ENCODE measurements at regions not wholly inside any gene's neighbourhood (a gene's known extent, or its start where the extent isn't known, plus 50 kb on each side); places are given as distances from the start of the nearest gene placed in this dataset.

DNA sequence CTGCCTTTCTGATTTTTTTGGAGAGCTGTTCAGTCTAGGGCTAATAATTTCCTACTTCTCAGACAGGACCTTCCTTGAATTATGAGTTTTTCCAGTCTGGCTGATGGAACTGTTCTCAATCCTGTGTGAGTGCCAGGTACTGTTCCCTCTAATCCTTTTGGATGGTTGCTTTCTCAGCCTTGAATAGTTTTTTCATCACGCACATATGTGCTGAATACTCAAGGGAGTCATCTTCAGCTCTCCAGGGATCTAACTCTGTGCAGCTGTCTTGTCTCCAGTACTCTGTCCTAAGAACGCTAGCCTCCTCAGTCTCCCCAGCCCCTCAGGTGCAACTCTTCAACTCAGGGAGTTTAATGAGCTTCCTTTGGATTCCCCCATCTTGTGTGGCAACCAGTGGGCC, 93.2 kb downstream of the GASK1B start:
- Histone ChIP-seq H3K4me1 (ENCODE audit: control insufficient read depth, insufficient read depth, low read length) (no peaks in the 10 kb centered on the region), H3K4me3 (ENCODE audit: low read length) (no peak overlapping the region), H3K4me2 (ENCODE audit: low read length) (no peak overlapping the region), H3K36me3 (ENCODE audit: insufficient read depth, low read length) (no peaks in the 10 kb centered on the region), H3K9ac (ENCODE audit: low read depth, low read length) (no peak overlapping the region), H3K27me3 (ENCODE audit: control insufficient read depth, insufficient read depth, low read length) (no peaks in the 10 kb centered on the region), H3K9me3 (replicated peaks; ENCODE audit: low read length) (no peaks in the 10 kb centered on the region)

DNA sequence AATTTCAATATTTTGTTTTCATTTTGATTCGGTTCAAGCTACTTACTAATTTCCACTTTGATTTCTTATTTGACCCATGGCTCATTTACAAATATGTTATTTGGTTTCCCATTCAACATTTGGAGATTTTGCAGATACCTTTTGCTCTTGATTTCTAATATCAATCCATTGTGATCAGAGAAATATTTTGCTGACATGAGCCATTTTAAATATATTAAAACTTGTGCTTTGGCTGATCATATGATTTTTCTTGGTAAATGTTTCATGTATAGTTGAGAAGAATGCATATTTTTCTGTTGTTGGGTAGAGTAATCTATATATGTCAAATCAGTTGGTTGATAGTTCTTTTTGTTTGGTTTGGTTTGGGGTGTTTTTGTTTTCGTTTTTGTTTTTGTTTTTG, 95.0 kb downstream of the GASK1B start:
- Histone ChIP-seq H3K4me2 (ENCODE audit: low read length) (no peak overlapping the region), H3K9ac (ENCODE audit: low read depth, low read length) (no peak overlapping the region), H3K4me1 (ENCODE audit: control insufficient read depth, insufficient read depth, low read length) (no peaks in the 10 kb centered on the region), H3K36me3 (ENCODE audit: insufficient read depth, low read length) (no peaks in the 10 kb centered on the region), H3K27me3 (ENCODE audit: control insufficient read depth, insufficient read depth, low read length) (no peaks in the 10 kb centered on the region), H3K9me3 (replicated peaks; ENCODE audit: low read length) (no peaks in the 10 kb centered on the region), H3K4me3 (ENCODE audit: low read length) (no peak overlapping the region)

DNA sequence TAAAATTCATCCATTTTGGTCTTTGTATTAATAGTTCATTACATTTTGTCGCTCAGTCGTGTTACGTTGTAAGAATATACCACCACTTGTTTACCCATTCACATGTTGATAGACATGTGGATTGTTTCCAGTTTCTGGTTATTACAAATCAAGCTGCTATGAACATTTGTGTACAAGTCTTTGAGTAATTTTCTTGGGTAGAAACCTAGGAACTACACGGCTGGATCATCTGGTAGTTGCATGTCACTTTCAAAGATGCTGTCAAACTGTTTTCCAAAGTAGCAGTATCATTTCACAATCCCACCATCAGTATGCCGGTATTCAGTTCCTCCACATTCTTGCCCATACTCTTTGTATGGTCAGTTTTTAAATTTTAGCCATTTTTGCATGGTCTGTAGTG, 98.0 kb downstream of the GASK1B start:
- Histone ChIP-seq H3K9me3 (replicated peaks; ENCODE audit: low read length) (no peaks in the 10 kb centered on the region), H3K4me3 (ENCODE audit: low read length) (no peak overlapping the region), H3K9ac (ENCODE audit: low read depth, low read length) (no peak overlapping the region), H3K27me3 (ENCODE audit: control insufficient read depth, insufficient read depth, low read length) (no peaks in the 10 kb centered on the region), H3K4me2 (ENCODE audit: low read length) (no peak overlapping the region), H3K36me3 (ENCODE audit: insufficient read depth, low read length) (no peaks in the 10 kb centered on the region), H3K4me1 (ENCODE audit: control insufficient read depth, insufficient read depth, low read length) (no peaks in the 10 kb centered on the region)

DNA sequence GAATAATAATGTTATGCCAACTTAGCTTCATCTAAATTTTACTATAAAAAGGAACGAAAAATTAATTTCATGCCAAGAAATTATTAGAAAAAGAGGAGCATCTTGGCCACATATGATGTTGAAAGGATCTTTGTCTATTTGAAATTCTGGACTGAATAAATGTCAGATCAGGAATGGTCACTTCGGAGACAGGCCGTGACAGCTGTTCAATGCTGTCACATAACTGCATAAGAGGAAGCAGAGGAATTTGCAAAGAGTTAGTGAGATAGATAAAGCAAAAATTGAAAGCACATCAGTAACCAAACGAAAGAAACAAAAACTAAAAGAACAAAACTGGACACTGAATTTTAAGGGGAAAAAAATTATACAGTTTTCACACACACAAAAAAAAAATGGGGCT, 100.9 kb downstream of the GASK1B start:
- no peak overlapping the region for H3K4me2 ChIP-seq (ENCODE audit: low read length)
- no peak overlapping the region for H3K9ac ChIP-seq (ENCODE audit: low read depth, low read length)
- H3K4me3 ChIP-seq (ENCODE audit: low read length), result no peak overlapping the region
- H3K4me1 ChIP-seq (ENCODE audit: control insufficient read depth, insufficient read depth, low read length), result peaks cover 11% of the 10 kb centered on the region
- no peaks in the 10 kb centered on the region for H3K36me3 ChIP-seq (ENCODE audit: insufficient read depth, low read length)
- no peaks in the 10 kb centered on the region for H3K9me3 ChIP-seq (replicated peaks; ENCODE audit: low read length)
- no peaks in the 10 kb centered on the region for H3K27me3 ChIP-seq (ENCODE audit: control insufficient read depth, insufficient read depth, low read length)

DNA sequence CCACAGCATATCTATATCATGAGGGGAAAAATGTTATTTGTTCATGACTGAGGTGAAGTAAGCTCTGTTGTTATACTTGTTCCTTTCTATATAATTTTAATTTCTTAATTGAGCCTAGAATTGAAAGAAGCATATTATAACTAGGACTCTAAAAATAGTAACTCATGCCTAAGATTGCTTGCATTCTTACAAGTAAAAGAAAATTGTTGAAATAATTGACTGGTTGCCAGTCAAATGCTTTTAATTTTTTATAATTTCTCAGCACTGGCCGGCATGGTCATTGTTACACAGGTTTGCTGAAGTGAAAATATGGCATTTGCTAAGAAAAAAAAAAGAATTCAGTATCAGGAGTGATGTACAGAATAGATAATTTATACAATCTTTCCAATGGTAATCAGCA, 104.8 kb downstream of the GASK1B start:
- peak overlapping the region; percentile 44 for H3K9ac ChIP-seq (ENCODE audit: low read depth, low read length)
- peaks cover 11% of the 10 kb centered on the region for H3K4me1 ChIP-seq (ENCODE audit: control insufficient read depth, insufficient read depth, low read length)
- H3K4me2 ChIP-seq (ENCODE audit: low read length), result peak overlapping the region; percentile 59
- H3K27me3 ChIP-seq (ENCODE audit: control insufficient read depth, insufficient read depth, low read length), result no peaks in the 10 kb centered on the region
- no peaks in the 10 kb centered on the region for H3K36me3 ChIP-seq (ENCODE audit: insufficient read depth, low read length)
- no peaks in the 10 kb centered on the region for H3K9me3 ChIP-seq (replicated peaks; ENCODE audit: low read length)
- H3K4me3 ChIP-seq (ENCODE audit: low read length), result no peak overlapping the region

DNA sequence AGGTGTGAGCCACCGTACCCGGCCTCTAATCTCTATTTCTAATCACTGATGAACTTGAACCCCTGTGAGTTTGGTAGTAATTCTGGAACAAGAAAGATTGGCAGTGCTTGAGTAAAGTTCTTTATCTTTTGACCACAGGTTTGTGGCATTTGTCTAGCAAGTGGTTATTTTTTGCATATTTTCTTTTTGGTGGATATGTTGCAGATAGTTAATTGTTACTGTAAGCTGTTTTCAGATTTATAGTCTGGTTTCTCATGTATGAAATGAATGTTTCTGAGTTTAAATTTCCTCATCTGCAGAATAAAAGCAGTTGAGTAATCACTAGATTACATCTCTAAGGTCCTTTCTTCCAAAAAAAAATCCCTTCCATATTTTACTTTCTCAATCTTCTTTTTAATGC, 105.2 kb downstream of the GASK1B start:
- Histone ChIP-seq H3K9me3 (replicated peaks; ENCODE audit: low read length) (no peaks in the 10 kb centered on the region), H3K4me2 (ENCODE audit: low read length) (peak overlapping the region; percentile 59), H3K36me3 (ENCODE audit: insufficient read depth, low read length) (no peaks in the 10 kb centered on the region), H3K27me3 (ENCODE audit: control insufficient read depth, insufficient read depth, low read length) (no peaks in the 10 kb centered on the region), H3K4me3 (ENCODE audit: low read length) (no peak overlapping the region), H3K9ac (ENCODE audit: low read depth, low read length) (peak overlapping the region; percentile 44), H3K4me1 (ENCODE audit: control insufficient read depth, insufficient read depth, low read length) (peaks cover 11% of the 10 kb centered on the region)

DNA sequence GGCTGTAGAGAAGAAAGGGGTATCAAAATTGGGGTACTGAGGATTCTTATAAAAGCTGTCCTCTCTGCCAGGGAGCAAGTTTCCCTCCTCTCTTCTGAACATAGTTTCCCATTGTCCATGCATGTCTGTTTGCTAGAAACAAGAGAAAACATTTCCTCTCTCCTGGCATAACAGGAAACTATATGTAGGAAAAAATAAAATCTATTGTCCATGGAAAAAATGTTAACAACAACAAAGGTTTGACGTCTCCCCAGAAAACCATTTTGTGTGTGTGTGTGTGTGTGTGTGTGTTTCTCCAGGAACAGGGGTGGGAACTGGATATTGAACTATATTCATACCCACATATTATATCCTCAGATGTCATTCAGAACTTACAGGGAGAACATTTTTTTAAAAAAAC, 107.2 kb downstream of the GASK1B start:
- no peak overlapping the region for H3K4me3 ChIP-seq (ENCODE audit: low read length)
- H3K27me3 ChIP-seq (ENCODE audit: control insufficient read depth, insufficient read depth, low read length), result no peaks in the 10 kb centered on the region
- H3K9me3 ChIP-seq (replicated peaks; ENCODE audit: low read length), result no peaks in the 10 kb centered on the region
- peaks cover 11% of the 10 kb centered on the region for H3K4me1 ChIP-seq (ENCODE audit: control insufficient read depth, insufficient read depth, low read length)
- no peak overlapping the region for H3K4me2 ChIP-seq (ENCODE audit: low read length)
- H3K36me3 ChIP-seq (ENCODE audit: insufficient read depth, low read length), result no peaks in the 10 kb centered on the region
- H3K9ac ChIP-seq (ENCODE audit: low read depth, low read length), result no peak overlapping the region

DNA sequence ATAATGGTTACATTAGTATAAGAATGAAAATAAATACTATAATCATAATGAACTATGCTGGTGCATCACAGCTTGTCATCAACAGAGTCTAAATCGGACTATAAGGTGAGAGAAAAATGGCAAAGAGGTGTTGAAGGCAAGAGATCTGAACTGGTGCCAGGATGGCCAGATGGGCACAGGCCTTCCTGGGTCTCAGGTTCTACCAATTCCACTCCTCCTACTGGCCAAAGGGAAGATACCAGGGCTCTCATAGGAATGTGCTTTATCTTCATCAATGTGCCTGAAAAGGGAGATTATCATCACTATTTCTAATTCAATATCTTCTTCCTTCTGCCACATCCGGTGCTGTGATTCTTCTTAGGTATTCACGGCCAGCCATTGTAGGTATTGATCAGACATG, 107.6 kb downstream of the GASK1B start:
- Histone ChIP-seq H3K9me3 (replicated peaks; ENCODE audit: low read length) (no peaks in the 10 kb centered on the region), H3K9ac (ENCODE audit: low read depth, low read length) (no peak overlapping the region), H3K4me1 (ENCODE audit: control insufficient read depth, insufficient read depth, low read length) (peaks cover 11% of the 10 kb centered on the region), H3K4me3 (ENCODE audit: low read length) (no peak overlapping the region), H3K4me2 (ENCODE audit: low read length) (no peak overlapping the region), H3K36me3 (ENCODE audit: insufficient read depth, low read length) (no peaks in the 10 kb centered on the region), H3K27me3 (ENCODE audit: control insufficient read depth, insufficient read depth, low read length) (no peaks in the 10 kb centered on the region)

DNA sequence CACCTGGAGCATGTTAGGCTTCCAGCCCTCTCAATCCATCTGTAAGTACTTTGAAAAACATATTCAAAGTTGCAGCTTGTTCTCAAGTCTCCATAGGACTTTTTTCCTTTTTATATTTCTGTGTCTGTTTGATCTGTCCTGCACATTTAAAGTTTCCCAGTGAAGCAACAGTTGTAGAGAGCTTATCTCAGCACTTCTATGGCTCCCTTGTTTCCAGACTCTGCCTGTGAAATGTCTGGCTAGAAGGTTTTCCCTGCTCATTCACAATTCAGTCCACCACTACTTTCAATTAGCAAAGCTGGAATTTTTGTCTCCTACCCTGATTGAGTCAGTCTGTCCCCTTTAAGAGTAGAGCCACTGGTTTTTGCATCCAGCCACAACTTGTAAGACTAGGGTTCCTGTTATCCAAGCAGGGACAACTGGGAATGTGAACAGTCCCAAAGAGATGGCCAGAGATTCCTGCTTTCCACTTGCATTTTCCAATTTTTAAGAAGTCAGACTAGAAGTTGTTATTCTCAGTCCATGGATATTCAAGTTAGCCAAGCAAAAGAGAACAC, 116.1 kb downstream of the GASK1B start:
- no peak overlapping the region for H3K9ac ChIP-seq (ENCODE audit: low read depth, low read length)
- H3K27me3 ChIP-seq (ENCODE audit: control insufficient read depth, insufficient read depth, low read length), result no peaks in the 10 kb centered on the region
- no peaks in the 10 kb centered on the region for H3K9me3 ChIP-seq (replicated peaks; ENCODE audit: low read length)
- H3K36me3 ChIP-seq (ENCODE audit: insufficient read depth, low read length), result no peaks in the 10 kb centered on the region
- no peak overlapping the region for H3K4me3 ChIP-seq (ENCODE audit: low read length)
- H3K4me2 ChIP-seq (ENCODE audit: low read length), result no peak overlapping the region
- H3K4me1 ChIP-seq (ENCODE audit: control insufficient read depth, insufficient read depth, low read length), result peaks cover 7% of the 10 kb centered on the region

DNA sequence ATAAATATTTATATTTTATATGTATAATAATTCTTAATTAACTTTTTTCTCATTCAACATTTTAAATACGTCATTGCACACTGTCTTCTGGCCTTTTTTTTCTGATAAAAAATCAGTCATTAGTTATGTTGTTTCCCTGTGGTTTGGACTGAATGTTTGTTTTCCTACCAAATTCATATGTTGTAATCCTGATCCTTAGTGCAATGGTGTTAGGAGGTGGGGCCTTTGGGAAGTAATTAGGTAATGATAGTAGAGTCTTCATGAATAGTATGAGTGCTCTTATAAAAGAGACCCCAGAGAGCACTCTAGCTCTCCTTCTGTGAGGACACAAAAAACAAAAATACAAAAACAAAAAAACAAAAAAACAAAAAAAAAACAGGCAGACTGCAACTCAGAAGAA, 117.2 kb downstream of the GASK1B start:
- Histone ChIP-seq H3K4me1 (ENCODE audit: control insufficient read depth, insufficient read depth, low read length) (peaks cover 16% of the 10 kb centered on the region), H3K36me3 (ENCODE audit: insufficient read depth, low read length) (no peaks in the 10 kb centered on the region), H3K4me3 (ENCODE audit: low read length) (no peak overlapping the region), H3K4me2 (ENCODE audit: low read length) (no peak overlapping the region), H3K9ac (ENCODE audit: low read depth, low read length) (no peak overlapping the region), H3K9me3 (replicated peaks; ENCODE audit: low read length) (no peaks in the 10 kb centered on the region), H3K27me3 (ENCODE audit: control insufficient read depth, insufficient read depth, low read length) (no peaks in the 10 kb centered on the region)

DNA sequence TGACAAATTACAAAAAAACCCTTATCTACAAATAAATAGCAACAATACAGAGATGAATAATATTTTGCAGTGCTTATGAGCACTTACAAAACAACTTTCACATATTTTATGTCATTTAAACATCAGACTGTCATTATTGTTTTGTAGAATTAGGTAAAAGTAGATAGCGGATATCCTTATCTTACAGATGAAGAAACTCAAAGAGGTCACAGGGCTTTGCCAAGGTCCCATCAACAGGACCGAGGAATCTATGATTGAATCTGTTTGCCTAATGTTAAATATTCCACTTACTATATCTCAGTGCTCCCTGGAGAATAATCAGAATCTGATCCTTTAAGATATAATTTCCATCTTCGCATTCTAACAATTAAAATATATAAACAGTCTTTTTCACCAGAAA, 119.0 kb downstream of the GASK1B start:
- Histone ChIP-seq H3K4me3 (ENCODE audit: low read length) (no peak overlapping the region), H3K9me3 (replicated peaks; ENCODE audit: low read length) (no peaks in the 10 kb centered on the region), H3K27me3 (ENCODE audit: control insufficient read depth, insufficient read depth, low read length) (no peaks in the 10 kb centered on the region), H3K4me1 (ENCODE audit: control insufficient read depth, insufficient read depth, low read length) (peaks cover 18% of the 10 kb centered on the region), H3K4me2 (ENCODE audit: low read length) (no peak overlapping the region), H3K9ac (ENCODE audit: low read depth, low read length) (no peak overlapping the region), H3K36me3 (ENCODE audit: insufficient read depth, low read length) (no peaks in the 10 kb centered on the region)

DNA sequence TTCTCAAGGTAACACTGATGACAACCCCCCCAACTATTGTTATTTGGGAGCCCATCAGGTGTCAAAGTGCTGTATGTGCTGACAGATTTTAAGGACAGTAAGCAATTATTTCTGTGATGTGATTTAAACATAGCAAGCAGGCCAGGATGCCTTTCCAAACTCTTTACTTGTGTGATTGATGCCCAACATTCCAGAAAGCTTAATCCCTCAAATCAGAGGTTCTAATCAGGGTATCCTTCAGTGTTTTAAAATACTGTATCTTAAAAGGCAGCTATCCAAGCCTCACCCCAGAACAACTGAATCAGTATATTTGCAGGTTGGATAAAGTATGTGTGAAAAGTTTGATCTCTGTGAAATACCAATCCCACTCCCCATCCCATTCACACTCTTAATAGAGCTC, 119.7 kb downstream of the GASK1B start:
- H3K4me2 ChIP-seq (ENCODE audit: low read length), result no peak overlapping the region
- no peaks in the 10 kb centered on the region for H3K27me3 ChIP-seq (ENCODE audit: control insufficient read depth, insufficient read depth, low read length)
- H3K4me1 ChIP-seq (ENCODE audit: control insufficient read depth, insufficient read depth, low read length), result peaks cover 18% of the 10 kb centered on the region
- no peak overlapping the region for H3K9ac ChIP-seq (ENCODE audit: low read depth, low read length)
- H3K36me3 ChIP-seq (ENCODE audit: insufficient read depth, low read length), result no peaks in the 10 kb centered on the region
- H3K4me3 ChIP-seq (ENCODE audit: low read length), result no peak overlapping the region
- no peaks in the 10 kb centered on the region for H3K9me3 ChIP-seq (replicated peaks; ENCODE audit: low read length)
